GM19468 (cell line): ENCODE measurements at regions not wholly inside any gene's neighbourhood (a gene's known extent, or its start where the extent isn't known, plus 50 kb on each side); places are given as distances from the start of the nearest gene placed in this dataset.

Experiments
- ATAC-seq: cut with Tn5 transposase; IDR thresholded peaks from one replicate; pipeline ENCODE4 v1.9.1; 2021; ENCODE audit warnings: mild to moderate bottlenecking, moderate library complexity, moderate number of reproducible peaks; ENCODE audit not compliant: unreplicated experiment; ENCODE audit errors: extremely low read depth

- no peak for ATAC-seq
Measured at GRCh38 chr4:22932326-22932725, 239.6 kb downstream of the GBA3 start.

- ATAC-seq, result no peak
Measured at GRCh38 chr4:22922426-22922825, 229.7 kb downstream of the GBA3 start.

- no peak for ATAC-seq
Measured at GRCh38 chr4:22921936-22922335, 229.2 kb downstream of the GBA3 start.

GRCh38 chr4:22911285-22911684, 218.5 kb downstream of the GBA3 start:
- ATAC-seq, result no peak

GRCh38 chr4:22910200-22910599, 217.5 kb downstream of the GBA3 start:
- ATAC-seq, result no peak

GRCh38 chr4:22906045-22906444, 213.3 kb downstream of the GBA3 start:
- ATAC-seq, result no peak

GRCh38 chr4:22903913-22904312, 211.2 kb downstream of the GBA3 start:
- ATAC-seq, result no peak

GRCh38 chr4:22901631-22902030, 208.9 kb downstream of the GBA3 start:
- no peak for ATAC-seq

- no peak for ATAC-seq
Measured at GRCh38 chr4:22900876-22901275, 208.1 kb downstream of the GBA3 start.

GRCh38 chr4:22897520-22898108, 204.9 kb downstream of the GBA3 start:
- no peak for ATAC-seq

- ATAC-seq, result no peak
Measured at GRCh38 chr4:22895482-22895881, 202.7 kb downstream of the GBA3 start.

GRCh38 chr4:22884157-22884556, 191.4 kb downstream of the GBA3 start:
- no peak for ATAC-seq

GRCh38 chr4:22881411-22881810, 188.7 kb downstream of the GBA3 start:
- no peak for ATAC-seq

GRCh38 chr4:22877486-22878052, 184.8 kb downstream of the GBA3 start:
- no peak for ATAC-seq

- no peak for ATAC-seq
Measured at GRCh38 chr4:22876270-22876669, 183.5 kb downstream of the GBA3 start.

GRCh38 chr4:22875587-22876257, 183.0 kb downstream of the GBA3 start:
- no peak for ATAC-seq

GRCh38 chr4:22874334-22874912, 181.7 kb downstream of the GBA3 start:
- no peak for ATAC-seq

GRCh38 chr4:22873899-22874298, 181.2 kb downstream of the GBA3 start:
- no peak for ATAC-seq

GRCh38 chr4:22870847-22871449, 178.2 kb downstream of the GBA3 start:
- ATAC-seq, result no peak

- ATAC-seq, result no peak
Measured at GRCh38 chr4:22869235-22869634, 176.5 kb downstream of the GBA3 start.
